IPS-NIHi7 (cell line): ENCODE measurements at regions not wholly inside any gene's neighbourhood (a gene's known extent, or its start where the extent isn't known, plus 50 kb on each side); places are given as distances from the start of the nearest gene placed in this dataset.
A peak's percentile ranks its signal among the peaks of the same experiment; 100 is the strongest.
"Not testable (repeated sequence)": the region's sequence is repeated elsewhere in the genome, so short reads cannot be mapped to it uniquely, and the experiment has no call there.

Source experiments
- DNase-seq: peaks from one replicate; pipeline ENCODE4 v3.0.0; 2012; ENCODE audit warnings: mixed read lengths; ENCODE audit errors: extremely low spot score

DNA sequence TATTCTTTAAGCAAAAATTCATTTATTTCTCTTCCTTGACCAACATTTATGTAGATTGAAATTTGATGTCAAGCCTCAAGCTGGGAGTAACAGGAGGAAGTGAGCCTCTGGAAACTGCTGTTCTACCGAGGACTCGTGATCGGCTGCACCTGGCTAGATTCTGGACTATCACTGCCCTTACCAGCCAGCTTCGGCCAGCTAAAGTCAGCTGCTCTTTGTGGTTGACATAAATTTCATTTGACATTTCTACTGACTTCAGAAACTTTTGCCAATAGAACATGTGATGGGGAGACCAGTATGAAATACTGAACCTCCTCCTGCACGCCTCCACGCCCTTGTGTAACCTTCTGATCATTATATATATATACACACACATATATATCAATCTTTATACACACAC, 74.2 kb upstream of the RGPD5 start:
- no peak for DNase-seq

DNA sequence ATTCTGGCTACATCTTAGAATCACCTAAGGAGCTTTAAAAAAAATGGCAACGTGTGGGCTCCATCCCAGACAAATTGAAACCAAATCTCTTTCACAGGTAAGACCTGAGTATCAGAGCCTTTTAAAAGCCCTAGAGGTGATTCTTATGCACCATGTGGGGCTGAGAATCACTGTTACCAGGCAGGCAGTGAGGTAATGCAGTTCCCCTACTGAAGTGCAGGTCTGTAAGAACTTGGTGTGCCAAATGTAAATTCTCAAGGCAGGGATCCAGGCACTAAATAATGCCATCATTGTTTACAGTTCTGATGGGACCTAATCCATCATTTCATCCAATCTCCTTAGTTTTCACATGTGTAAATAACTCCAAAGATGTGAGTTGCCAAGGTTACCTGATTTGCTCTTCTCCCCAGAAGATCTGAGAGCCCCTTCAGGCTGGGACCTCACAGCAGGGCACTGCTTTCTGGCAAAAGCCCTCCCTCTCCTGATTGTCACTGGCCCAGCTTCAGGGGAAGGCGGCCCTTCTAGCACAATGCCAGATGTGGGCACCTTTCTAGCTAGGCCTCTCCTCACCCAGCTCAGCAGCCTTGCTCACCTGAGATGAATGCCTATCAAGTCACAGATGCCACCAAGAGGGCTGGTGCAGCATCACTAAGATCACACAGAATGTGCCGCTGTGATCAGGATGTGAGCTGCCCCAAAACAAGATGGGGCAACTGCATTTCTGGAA, 73.6 kb upstream of the RGPD5 start:
- DNase-seq: no peak

DNA sequence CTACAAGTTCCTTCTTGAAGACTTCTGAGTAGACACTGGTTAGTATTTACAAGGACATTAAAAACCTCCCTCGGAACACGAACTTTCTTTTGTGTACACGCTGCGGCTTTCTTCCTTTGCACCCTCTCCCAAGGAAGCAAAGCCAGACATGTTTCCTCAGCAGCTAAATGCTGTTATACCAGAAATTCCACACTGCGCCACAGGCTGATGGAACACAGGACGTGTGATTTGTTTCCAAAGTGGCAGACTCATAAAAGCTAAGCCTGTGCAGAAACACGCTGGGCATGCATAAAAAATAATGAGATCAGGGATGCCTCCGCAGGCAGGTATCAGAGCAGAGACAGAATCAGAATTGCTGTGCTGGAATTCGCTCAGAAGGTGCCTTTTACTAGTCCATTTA, 73.0 kb upstream of the RGPD5 start:
- DNase-seq: no peak

DNA sequence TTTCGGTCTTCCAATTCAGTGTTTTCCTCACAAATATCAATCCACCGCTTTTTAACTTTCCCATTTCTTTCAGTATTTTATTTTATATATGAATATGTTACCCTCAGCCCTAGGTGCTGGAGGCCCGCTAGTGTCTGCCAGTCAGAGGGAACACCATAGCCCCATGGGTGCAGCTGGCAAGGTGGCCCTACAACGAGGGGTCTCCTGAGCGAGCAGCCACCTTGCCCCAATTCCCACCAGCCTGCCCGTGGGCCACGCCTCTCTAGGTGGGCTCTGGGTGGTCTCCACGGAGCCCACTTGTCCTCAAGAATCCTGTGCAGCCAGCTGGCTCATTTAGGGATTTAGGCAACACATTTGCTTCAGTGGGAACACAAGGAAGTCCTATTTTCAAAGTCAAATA, 72.5 kb upstream of the RGPD5 start:
- DNase-seq: no peak

DNA sequence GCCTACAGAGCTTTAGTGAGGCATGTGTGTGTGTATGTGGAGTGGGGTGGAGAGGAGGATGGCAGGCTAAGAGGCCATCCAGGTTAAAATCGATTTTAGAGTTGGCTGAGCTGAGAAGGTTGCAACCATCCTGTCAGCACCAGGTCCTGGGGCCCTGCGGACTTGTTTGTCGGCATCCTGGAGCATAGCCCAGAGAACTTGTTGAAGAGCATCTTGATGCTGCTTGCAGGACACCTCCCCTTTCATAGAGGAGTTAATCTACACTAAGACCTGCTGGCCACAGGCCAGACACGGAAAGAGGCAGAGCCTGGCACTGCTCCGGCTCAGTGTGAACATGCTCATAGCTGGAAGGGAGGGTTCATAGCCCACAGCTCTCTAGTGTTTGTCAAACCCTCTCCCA, 72.1 kb upstream of the RGPD5 start:
- DNase-seq: no peak

DNA sequence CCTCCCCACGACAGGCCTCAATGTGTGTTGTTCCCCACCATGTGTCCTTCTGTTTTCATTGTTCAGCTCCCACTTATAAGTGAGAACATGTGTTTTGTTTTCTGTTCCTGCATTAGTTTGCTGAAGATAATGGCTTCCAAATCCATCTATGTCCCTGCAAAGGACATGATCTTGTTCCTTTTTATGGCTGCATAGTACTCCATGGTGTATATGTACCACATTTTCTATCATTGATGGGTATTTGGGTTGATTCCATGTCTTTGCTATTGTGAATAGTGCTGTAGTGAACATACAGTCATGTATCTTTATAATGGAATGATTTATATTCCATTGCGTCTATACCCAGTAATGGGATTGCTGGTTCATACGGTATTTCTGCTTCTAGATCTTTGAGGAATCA, 71.5 kb upstream of the RGPD5 start:
- not testable (repeated sequence) for DNase-seq

DNA sequence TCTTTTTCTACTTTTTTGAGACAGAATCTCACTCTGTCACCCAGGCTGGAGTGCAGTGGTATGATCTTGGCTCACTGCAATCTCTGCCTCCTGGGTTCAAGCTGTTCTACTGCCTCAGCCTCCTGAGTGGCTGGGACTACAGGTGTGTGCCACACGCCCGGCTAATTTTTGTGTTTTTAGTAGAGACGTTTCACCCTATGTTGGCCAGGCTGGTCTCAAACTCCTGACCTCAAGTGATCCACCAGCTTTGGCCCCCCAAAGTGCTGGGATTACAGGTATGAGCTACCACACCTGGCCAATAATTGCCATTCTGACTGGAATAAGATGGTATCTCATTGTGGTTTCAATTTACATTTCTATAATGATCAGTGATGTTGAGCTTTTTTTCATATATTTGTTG, 71.0 kb upstream of the RGPD5 start:
- DNase-seq: not testable (repeated sequence)

DNA sequence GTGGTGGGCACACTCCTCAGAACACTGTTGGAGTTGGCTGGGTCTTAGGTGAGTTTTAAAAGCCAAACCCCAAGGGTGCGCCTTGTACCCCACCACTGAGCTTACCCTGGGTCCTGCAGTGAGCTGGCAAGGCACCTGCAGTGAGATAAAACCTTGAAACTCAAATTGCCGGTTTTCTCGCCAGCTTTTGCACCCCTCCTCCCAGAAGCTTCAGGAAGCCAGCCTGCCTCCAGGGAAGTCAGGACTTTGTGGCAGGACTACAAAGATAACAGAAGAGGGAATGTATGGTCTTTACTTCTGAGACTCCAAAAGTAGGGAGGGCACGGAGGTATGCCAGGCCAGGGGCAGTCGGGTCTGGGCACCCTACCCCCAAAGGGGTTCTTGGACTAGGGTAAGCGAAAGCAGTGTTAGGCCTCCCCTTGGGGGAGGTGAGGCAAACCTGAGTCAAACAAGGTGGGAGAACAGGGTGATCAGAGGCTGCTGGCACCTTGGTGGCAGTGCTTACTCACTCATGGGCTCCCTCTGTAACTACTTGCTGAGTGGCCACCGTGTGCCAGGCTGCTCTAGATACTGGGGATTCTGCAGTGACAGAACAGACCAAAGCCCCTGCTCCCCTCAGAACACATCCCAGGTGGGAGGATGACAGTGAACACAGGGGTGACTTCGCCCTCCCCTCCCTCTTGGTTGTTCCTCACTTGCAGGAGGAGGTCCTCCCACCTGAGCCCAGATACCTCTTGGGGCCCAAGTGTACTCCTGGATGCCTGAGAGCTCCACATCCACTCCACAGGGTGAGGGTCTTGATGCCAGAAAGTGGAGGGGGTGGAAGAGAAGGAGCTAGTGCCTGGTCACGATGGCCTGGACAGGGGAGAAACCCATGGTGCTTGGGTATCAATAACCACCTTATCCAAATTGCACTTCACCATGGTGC, 69.3 kb upstream of the RGPD5 start:
- peak; percentile 4 for DNase-seq

DNA sequence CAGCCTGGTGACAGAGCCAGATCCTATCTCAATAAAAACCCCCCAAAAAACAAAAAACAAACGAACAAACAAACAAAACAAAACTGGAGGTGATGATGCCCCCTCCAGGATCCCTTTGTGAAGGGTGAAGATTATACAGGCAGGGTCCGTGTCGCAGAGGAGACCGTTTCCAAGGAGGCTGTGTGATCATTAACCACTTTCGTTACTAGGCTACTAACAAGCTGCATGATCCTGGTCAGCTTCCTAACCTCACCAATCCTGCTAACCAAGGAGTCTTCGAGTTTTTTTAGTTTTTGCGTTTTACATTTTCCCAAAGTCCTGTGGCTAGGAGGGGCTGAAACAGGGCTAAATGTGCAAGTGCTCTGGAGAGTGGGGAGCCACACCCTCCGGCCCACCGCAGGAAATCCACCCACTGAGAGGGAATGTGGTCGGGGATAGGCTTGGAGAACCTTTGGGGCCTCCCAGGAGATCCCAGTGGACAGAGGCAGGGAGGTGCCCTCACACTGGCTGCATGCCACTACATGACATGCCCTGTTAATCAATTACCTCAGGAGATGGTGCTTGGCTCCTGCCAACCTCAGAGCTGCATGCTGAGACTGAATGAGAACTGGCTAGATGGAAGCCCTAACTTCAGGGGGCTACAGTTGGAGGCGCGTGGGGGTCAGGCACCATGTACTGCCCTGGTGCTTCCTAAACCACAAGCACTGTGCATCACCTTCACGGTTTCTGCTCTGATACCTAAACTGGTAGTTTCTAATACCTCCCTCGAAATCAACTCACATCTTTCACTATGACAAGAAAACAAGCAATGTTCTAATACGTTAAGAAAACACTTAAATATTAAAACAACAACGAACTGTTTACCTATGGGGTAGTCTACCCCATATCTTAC, 67.5 kb upstream of the RGPD5 start:
- no peak for DNase-seq

DNA sequence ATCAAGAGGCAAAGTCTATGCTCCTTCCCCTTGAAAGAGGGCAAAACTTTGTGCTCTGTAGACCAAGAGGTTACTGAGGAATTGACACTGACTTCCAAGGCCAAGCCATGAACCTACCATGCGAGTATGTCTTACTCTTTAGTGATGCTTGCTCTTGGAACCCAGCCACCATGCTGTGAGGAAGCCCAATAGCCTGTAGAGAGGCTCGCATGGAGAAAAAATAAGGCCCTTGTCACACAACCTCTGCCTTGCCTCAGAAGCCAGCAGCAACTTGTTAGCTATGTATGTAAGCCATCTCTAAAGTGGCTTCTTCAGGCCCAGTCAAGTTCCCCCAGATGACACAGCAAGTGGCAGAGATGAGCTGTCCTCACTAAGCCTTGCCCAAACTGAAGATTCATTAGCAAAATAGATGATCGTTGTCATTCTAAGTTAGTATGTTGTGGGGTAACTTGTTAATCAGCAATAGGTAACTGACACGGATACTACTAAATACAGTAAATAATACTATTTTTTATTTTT, 66.1 kb upstream of the RGPD5 start:
- DNase-seq: no peak

DNA sequence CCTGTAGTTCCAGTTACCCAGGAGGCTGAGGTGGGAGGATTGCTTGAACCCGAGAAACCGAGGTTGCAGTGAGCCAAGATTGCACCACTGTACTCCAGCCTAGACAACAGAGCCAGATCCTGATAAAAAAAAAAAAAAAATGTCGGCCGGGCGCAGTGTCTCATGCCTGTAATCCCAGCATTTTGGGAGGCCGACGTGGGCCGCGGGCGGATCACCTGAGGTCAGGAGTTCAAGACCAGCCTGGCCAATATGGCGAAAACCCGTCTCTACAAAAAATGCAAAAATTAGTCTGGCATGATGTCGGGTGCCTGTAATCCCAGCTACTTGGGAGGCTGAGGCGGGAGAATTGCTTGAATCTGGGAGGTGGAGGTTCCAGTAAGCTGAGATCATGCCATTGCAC, 60.4 kb upstream of the RGPD5 start:
- DNase-seq: not testable (repeated sequence)

DNA sequence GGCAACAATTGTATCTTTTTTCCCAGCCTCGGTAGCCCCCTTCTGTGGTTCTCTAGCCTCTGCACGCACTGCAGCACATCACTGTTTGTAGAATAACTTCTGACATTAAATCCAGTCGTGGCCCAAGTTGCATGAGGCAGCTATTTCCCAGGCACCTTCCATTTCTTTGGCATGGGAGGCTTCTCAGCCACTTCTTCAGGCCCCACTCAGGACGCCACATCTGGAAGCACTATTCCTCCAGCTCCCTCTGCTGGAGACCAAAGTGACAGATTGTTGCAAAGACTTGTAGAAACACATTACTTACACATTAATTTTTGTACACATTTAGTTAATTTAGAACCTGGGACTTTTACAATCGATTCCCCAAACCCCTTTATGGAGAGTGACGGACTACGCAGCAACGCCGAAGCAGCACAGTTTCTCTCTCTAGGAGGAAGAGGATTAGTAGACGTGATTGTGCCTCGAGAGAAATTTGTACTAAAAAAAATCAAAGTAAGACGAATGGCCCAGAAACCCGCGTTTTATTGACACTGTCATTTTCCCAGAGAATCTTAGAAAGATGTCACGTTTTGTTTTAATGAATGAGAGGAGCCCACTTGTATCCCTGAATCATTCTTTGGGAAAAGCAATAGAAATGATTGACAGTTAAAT, 57.8 kb upstream of the RGPD5 start:
- DNase-seq: peak; percentile 55
